GM18858 (cell line): ENCODE measurements at regions not wholly inside any gene's neighbourhood (a gene's known extent, or its start where the extent isn't known, plus 50 kb on each side); places are given as distances from the start of the nearest gene placed in this dataset.

Source experiments
- ATAC-seq: cut with Tn5 transposase; IDR thresholded peaks from one replicate; pipeline ENCODE4 v1.9.1; 2021; ENCODE audit not compliant: unreplicated experiment

DNA sequence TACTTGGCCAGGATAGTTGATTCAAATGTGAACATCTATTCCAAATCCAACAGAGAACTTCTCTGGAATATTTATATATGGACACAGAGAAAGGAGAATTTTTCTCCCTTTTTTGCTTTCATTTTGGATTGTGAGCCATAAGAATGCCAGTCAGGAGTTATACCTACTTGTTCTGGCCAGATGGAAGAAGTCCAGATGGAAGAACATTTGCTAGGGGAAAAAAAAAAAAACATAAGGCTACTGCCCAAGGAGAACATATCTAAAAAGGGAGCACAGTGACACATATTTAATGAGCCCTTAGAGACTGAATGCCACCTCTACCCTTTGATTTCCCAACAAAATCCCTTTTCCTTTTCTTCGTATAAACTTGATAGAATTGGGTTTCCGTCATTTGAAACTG lies 61.7 kb upstream of the PPP2R2B start:
- no peak for ATAC-seq

DNA sequence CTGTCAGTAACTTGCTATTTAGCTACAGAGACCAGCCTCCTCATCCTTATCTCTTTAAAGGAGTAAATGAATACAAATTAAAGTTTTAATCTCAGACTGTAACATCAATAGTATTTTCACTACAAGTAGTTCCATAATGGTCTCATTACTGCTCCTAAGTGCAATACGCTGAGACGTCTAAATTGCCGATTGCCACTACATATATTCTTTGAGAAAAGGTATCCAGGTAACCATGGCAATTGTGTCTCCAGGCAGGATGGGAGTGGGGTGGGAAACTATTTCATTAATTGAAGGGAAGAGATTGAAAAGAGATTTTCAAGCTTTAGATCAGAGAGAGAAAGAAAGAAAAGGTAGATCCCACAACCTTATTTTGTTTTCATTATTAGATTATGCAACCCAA lies 65.5 kb upstream of the PPP2R2B start:
- ATAC-seq: no peak

DNA sequence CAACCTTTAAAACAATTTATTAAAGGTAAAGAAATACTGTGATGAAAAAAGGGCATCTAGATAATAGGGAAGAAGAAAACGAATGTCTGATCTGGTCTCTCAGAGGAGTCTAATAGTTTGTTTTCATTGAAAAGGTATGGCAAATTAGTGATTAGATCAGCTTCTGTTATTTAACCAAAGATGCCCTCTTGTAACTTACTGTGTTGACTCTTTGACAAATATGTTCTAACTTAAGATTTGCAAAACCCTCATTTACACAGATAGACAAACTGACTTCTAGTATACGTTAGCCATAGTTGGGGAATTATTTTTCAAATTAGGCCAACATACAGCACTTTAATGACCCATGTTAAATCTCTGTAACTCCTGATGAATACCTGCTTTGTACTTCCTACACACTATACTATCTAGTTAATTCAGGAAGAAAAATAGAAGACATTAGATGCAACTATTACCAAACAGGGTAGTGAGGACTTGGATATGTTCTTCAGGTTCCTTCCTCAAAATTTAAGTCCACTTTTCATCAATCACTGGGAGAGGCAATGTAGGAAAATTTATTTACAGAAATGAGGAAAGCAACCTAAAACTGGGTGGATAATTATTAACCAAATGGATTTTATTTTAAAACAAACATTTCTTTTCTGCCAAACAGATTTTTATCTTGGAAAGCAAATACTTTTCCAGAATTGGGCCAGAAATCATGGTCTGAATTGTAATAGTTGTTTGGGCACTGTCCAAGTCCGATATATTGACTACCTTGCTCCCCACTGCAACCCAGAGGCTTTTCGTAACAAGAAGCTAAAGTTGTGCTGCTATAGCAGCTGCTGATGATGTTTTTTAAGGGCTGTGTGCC lies 66.4 kb upstream of the PPP2R2B start:
- ATAC-seq: no peak

DNA sequence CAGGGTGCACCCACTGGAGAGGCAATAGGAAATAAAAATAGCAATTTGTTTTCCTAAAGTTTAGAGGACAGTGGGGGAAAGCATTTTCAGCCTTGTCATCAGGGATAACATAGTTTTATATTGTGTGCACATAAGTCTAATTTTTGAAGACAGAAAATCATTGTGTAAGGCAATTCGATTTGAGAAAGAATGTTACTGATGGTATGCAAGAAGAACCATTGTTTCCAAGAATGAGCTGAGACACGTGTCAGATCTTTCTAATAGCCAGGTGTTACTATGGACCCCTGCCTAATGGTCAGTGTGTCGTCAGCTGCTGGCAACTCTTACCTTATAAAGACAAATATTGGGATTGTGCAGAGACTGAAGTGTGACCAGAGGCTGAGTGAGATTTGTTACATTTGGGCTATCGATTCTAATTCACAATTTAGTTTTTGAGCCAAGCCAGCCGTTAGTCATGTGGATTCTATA lies 67.1 kb upstream of the PPP2R2B start:
- no peak for ATAC-seq

- ATAC-seq: peak; percentile 60
These were observed 68.8 kb upstream of the PPP2R2B start for GRCh38 chr5:146947181-146947941.

- ATAC-seq: no peak
These were observed 70.1 kb upstream of the PPP2R2B start for GRCh38 chr5:146948666-146949065.

GRCh38 chr5:146952168-146952567 lies 73.6 kb upstream of the PPP2R2B start:
- no peak for ATAC-seq

- no peak for ATAC-seq
These were observed 77.7 kb upstream of the PPP2R2B start for GRCh38 chr5:146956217-146956616.

DNA sequence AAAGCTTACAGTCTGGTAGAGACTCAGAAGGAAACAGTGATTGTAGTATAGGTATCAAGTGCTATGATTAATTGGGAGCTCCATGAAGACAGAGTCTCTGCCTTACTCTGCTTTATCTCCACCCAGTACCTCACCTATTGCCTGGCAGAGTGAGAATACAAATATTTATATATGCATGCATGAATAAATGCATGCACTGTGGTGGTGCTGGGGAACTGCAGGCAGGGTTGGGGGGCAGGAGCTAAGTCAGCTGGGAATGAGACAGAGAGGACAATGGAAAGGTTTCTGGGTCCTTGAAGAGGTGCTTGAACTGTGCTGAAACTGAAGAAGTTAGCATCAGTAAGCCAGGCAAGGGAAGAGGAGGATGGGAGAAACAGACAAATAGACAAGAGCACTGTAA lies 80.8 kb upstream of the PPP2R2B start:
- no peak for ATAC-seq

DNA sequence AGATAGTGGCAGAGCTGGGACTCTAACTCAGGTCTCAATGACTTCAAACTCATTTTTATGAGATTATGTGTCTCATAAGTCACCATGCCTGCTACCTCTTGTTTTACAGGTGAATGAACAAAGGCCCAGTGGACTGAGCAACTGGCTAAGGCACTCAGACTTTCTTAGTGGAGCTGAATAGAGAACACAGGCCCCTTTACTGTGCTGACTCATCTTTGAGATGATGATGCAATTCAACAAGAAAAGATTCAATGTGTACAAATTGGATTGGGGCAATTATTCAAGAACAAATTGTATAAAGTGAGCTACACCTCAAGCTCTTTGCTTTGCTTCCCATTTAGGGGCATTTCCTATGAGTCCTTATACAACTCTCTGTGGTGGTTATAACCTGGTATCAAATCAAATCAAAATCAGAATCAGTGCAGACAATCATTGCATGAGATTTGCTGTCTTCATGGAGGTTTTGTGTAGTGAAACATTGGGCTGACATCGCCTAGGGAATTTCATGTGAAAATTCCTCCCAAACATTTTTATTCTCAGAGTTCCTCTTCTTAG lies 84.3 kb upstream of the PPP2R2B start:
- no peak for ATAC-seq

DNA sequence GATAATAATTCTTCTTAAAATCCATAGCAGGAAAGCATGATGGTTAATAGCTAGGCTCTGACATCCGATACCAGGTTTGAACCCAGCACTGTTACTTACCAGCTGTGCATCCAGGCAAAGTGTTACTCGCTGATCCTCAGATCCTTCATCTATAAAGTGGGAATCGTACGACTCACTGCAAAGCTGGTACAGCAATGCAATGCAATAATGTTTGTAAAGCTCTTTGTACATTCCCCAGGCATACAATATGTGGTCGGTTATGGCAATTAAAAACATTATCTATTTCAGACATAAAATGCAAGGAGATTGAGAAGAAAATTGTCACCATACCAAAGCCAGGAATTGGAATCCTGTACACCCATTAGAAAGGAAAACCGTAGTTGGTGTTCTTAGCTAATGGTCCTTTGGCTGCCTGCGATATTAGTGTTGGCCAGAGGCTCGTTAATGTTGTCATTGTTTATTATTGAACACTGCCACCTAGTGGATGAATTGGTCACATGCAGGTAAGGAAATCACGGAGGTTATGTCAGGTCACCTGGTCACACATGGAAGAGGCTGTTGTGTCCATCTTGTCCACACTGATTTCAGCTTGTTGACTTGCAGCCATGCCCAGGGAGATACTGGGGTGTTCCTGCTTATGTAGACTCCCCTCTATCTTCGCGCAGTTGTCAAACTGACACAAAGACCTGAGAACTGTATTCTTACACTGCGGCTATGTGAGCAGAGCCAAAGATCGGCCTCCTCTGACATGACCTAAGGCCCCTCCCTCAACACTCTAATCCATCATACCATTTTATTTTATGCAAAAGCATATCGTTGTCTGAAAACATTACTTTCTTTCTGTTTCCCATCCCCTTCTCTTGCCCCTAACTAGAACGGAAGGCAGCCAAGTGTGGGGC lies 87.5 kb upstream of the PPP2R2B start:
- peak; percentile 97 for ATAC-seq

GRCh38 chr5:146967646-146968045 lies 89.1 kb upstream of the PPP2R2B start:
- ATAC-seq: no peak

DNA sequence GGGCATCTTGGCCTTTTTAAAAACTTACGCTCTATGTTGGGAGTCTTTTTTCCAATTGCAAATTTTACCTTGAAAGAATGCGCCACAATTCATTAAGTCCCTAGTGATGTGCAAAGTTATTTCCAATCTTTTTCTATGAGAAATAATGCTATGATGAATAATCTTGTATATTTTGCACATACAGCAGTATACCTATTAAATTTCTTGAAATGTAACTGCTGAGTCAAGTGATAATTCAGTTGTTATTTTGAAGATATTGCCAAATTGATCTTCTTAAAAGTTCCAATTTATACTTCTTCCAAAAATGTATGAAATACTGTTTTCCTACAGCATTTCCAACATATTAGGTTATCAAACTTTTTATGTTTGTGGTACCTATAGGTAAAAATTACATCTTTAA lies 92.8 kb upstream of the PPP2R2B start:
- no peak for ATAC-seq

DNA sequence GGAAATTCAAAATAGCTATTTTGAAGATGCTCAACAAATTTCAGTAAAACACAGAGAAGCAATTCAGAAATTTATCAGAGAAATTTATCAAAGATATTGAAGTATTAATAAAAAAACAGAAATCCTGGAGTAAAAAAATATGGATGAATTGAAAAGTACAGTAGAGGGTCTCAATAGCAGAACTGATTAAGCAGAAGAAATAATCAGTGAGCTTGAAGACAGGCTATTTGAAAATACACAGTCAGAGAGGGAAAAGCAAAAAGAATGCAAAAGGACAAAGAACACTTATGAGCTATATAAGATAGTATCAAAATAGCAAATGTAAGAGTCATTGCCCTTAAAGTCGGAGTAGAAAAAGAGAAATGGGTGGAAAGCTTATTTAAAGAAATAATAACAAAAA lies 107.9 kb upstream of the PPP2R2B start:
- ATAC-seq: no peak

DNA sequence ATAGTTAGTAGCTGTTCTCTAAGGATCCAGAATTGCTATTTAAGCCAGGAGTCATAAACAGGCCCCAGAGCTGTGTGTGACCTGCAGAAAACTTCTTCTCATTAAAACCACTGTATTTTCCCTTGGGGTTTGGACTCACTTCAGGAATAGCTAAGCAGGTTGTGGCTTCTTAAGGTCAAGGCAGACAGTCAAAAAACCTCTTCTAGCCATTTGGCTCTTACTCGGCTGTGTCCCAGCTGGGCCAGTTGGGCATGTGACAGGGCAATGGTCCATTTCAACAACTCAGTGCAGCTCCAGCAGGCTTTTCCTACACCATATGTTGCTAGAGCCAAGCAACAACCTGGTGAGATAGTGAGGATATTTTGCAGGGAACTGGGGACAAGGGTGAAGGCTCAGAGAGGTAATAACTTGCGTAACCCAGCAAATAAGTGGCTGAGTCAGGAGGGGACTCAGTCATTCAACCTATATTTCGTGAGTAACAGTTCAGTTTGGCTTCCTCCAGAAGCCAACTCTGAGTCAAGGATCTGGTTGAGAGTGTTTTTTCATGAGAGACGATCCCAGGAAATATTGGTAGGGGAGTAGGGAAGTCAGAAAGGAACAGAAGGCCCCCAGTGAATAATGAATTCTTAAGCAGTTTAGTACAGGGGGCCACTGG lies 115.4 kb upstream of the PPP2R2B start:
- no peak for ATAC-seq

DNA sequence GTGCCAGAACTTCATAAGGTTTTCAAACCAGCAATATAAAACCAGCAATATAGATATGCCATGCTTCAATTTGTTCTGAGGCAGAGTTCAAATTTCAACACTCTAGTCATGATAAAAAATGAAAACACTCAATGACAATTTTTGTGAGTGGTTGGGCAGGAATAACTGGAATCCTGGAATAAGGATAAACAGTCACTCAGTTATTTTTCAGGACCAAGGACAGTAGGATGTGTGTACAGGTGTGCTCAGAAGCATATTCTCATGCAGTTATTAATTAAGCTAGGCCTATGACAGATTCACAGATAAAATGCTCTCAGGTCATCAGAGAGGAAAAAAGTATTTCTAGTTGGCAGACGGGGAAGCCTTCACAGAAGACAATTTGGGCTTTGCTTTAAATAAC lies 117.3 kb upstream of the PPP2R2B start:
- ATAC-seq: no peak

- no peak for ATAC-seq
These were observed 136.8 kb upstream of the PPP2R2B start for GRCh38 chr5:147015405-147015804.

- ATAC-seq: no peak
These were observed 138.6 kb upstream of the PPP2R2B start for GRCh38 chr5:147017191-147017590.

GRCh38 chr5:147017621-147018020 lies 139.1 kb upstream of the PPP2R2B start:
- ATAC-seq: no peak

GRCh38 chr5:147018812-147019211 lies 140.3 kb upstream of the PPP2R2B start:
- no peak for ATAC-seq
